OCI-LY1 (cell line): ENCODE measurements at regions not wholly inside any gene's neighbourhood (a gene's known extent, or its start where the extent isn't known, plus 50 kb on each side); places are given as distances from the start of the nearest gene placed in this dataset.

Experiments used
- H2AFZ ChIP-seq: fragments of 200-600 bp; sonication (generic), shearing (Covaris generic); 2 replicates; pipeline ENCODE4 v1.6.0; 2014; ENCODE audit warnings: antibody characterized with exemption, mild to moderate bottlenecking, low read length
- H3F3A ChIP-seq: fragments of 200-600 bp; sonication (generic), shearing (Covaris generic); 2 replicates; pipeline ENCODE4 v1.6.0; 2014; ENCODE audit warnings: mild to moderate bottlenecking, antibody characterized with exemption, low read length, moderate library complexity; ENCODE audit not compliant: insufficient read depth
- H3K27ac ChIP-seq: fragments of 200-600 bp; sonication (generic); 2 replicates; pipeline ENCODE4 v1.5.1; 2014; ENCODE audit warnings: low read length, mixed run types, mild to moderate bottlenecking, low read depth; ENCODE audit not compliant: poor library complexity, severe bottlenecking
- H3K27me3 ChIP-seq: fragments of 200-600 bp; sonication (generic); 2 replicates; pipeline ENCODE4 v1.6.0; 2014; ENCODE audit warnings: antibody characterized with exemption, mild to moderate bottlenecking, low read length, moderate library complexity; ENCODE audit not compliant: insufficient read depth
- H3K36me3 ChIP-seq: fragments of 200-600 bp; sonication (generic); 2 replicates; pipeline ENCODE4 v1.6.1; 2014; ENCODE audit warnings: mild to moderate bottlenecking, antibody characterized with exemption, low read length, moderate library complexity, mixed read lengths; ENCODE audit not compliant: insufficient read depth
- H3K4me1 ChIP-seq: fragments of 200-600 bp; sonication (generic); 2 replicates; pipeline ENCODE4 v1.5.1; 2014; ENCODE audit warnings: mild to moderate bottlenecking, low read length, moderate library complexity; ENCODE audit not compliant: insufficient read depth, severe bottlenecking
- H3K4me2 ChIP-seq: fragments of 200-600 bp; sonication (generic), shearing (Covaris generic); 2 replicates; pipeline ENCODE4 v1.6.1; 2014; ENCODE audit warnings: low read length
- H3K4me3 ChIP-seq: fragments of 200-600 bp; sonication (generic); 2 replicates; pipeline ENCODE4 v1.5.1; 2014; ENCODE audit warnings: low read length, low read depth, mild to moderate bottlenecking, mixed read lengths; ENCODE audit not compliant: poor library complexity, severe bottlenecking
- H3K79me2 ChIP-seq: fragments of 200-600 bp; shearing (Covaris generic); 2 replicates; pipeline ENCODE4 v1.6.1; 2016; ENCODE audit warnings: mixed run types, low read length, mixed read lengths; ENCODE audit not compliant: insufficient read depth
- H3K9ac ChIP-seq: fragments of 200-600 bp; sonication (generic), shearing (Covaris generic); 2 replicates; pipeline ENCODE4 v1.6.1; 2014; ENCODE audit warnings: mild to moderate bottlenecking, low read length, mixed read lengths
- H3K9me2 ChIP-seq: fragments of 200-600 bp; sonication (generic), shearing (Covaris generic); 2 replicates; pipeline ENCODE4 v1.6.1; 2014; ENCODE audit warnings: low read depth, mild to moderate bottlenecking, low read length, mixed read lengths
- H3K9me3 ChIP-seq: fragments of 200-600 bp; shearing (Covaris generic); 2 replicates; pipeline ENCODE4 v1.6.1; 2014; ENCODE audit warnings: low read length, mixed read lengths
- H4K20me1 ChIP-seq: fragments of 200-600 bp; sonication (generic), shearing (Covaris generic); 2 replicates; pipeline ENCODE4 v1.6.0; 2016; ENCODE audit warnings: mild to moderate bottlenecking, low read length; ENCODE audit not compliant: insufficient read depth
- EZH2 ChIP-seq: fragments of 200-600 bp; sonication (generic), shearing (Covaris generic); IDR thresholded peaks from 2 replicates; pipeline ENCODE4 v1.8.0; 2017; ENCODE audit warnings: borderline replicate concordance, mixed run types, mild to moderate bottlenecking, antibody characterized with exemption, low read length, moderate library complexity, mixed read lengths
- TF ChIP-seq, protein P1 (sequence below): fragments of 200-600 bp; sonication (generic), shearing (Covaris generic); IDR thresholded peaks from 2 replicates; pipeline ENCODE4 v1.5.1; 2017; ENCODE audit warnings: mild to moderate bottlenecking, antibody characterized with exemption, low read length, moderate library complexity, mixed read lengths

DNA sequence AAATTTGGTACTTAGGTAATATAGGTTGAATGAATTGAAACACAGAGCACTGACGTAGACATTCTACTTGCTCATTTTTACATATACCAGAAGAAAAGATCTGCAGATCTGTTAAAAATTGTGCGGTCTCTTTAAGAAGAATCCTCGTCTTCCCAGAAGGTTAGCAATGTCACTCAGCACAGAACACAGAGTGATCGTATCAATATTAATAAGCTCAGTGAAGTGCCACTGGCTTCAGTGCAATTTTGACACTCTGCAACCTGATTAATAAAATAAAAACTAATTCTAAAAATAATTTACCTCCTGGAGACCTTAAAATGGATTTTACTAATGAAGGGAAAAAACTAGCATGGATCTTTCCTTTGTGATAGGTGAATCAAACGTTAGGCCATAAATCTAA is 356.1 kb upstream of the DMAC1 start:
- Histone ChIP-seq H3K36me3 (no peaks in the 10 kb centered on the region), H3K79me2 (no peaks in the 10 kb centered on the region), H3K9ac (no peak overlapping the region), H3K4me2 (no peak overlapping the region), H3K27me3 (no peaks in the 10 kb centered on the region), H3K27ac (no peak overlapping the region), H3K4me1 (peaks cover 7% of the 10 kb centered on the region), H3K9me2 (no peaks in the 10 kb centered on the region), H3K4me3 (no peak overlapping the region), H2AFZ (no peak overlapping the region), H3K9me3 (no peaks in the 10 kb centered on the region), H3F3A (no peaks in the 10 kb centered on the region), H4K20me1 (no peaks in the 10 kb centered on the region)
- TF ChIP-seq EZH2 = no peak
- TF ChIP-seq, protein P1, sequence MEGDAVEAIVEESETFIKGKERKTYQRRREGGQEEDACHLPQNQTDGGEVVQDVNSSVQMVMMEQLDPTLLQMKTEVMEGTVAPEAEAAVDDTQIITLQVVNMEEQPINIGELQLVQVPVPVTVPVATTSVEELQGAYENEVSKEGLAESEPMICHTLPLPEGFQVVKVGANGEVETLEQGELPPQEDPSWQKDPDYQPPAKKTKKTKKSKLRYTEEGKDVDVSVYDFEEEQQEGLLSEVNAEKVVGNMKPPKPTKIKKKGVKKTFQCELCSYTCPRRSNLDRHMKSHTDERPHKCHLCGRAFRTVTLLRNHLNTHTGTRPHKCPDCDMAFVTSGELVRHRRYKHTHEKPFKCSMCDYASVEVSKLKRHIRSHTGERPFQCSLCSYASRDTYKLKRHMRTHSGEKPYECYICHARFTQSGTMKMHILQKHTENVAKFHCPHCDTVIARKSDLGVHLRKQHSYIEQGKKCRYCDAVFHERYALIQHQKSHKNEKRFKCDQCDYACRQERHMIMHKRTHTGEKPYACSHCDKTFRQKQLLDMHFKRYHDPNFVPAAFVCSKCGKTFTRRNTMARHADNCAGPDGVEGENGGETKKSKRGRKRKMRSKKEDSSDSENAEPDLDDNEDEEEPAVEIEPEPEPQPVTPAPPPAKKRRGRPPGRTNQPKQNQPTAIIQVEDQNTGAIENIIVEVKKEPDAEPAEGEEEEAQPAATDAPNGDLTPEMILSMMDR = no peak

DNA sequence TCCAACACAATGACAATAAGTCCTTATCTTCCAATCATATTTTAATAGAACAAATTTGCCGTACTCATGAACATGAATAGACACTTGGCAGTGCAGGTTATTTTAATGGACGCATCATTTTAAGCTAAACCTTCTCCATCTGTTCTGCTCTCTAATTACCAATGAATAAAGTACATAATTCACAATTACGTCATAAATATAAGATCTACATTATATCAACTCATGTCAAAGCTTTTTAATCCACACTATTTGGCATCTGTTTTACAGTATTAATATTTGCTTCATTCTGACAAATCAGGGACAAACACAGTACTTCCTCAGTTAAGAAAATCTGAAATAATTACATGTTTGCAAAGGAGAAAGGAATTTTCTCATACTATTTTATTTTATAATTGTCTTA is 344.1 kb upstream of the DMAC1 start:
- no peaks in the 10 kb centered on the region for H3K36me3 ChIP-seq
- no peaks in the 10 kb centered on the region for H3K9me3 ChIP-seq
- TF ChIP-seq, protein P1 = no peak
- no peak for TF ChIP-seq EZH2
- no peak overlapping the region for H3K9ac ChIP-seq
- H3K27ac ChIP-seq = no peak overlapping the region
- no peaks in the 10 kb centered on the region for H3K9me2 ChIP-seq
- no peaks in the 10 kb centered on the region for H3K79me2 ChIP-seq
- H3K4me1 ChIP-seq = no peaks in the 10 kb centered on the region
- H3F3A ChIP-seq = no peaks in the 10 kb centered on the region
- no peaks in the 10 kb centered on the region for H4K20me1 ChIP-seq
- H2AFZ ChIP-seq = no peak overlapping the region
- H3K4me2 ChIP-seq = no peak overlapping the region
- H3K27me3 ChIP-seq = no peaks in the 10 kb centered on the region
- H3K4me3 ChIP-seq = no peak overlapping the region

DNA sequence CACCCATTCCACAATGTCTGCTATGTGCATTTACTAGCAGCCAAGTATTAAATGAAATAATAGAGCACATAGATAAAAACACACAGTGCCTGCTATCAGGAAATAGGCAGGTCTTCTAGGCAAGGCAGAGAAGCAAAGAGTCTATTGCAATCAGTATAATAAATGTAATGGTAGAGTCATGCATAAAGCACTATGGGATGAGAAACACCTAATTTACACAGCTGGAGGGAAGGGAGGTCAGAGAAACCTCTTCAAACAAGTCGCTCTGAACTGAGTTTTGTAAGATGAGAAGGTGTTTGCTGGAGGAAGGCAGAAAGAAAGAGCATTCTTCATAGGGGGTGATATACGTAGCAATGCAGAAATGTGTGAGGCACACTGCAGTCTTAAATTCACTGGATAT is 341.0 kb upstream of the DMAC1 start:
- Histone ChIP-seq H3K9ac (no peak overlapping the region), H3F3A (no peaks in the 10 kb centered on the region), H3K27ac (no peak overlapping the region), H2AFZ (no peak overlapping the region), H3K4me3 (no peak overlapping the region), H3K79me2 (no peaks in the 10 kb centered on the region), H3K4me1 (no peaks in the 10 kb centered on the region), H3K4me2 (no peak overlapping the region), H3K36me3 (no peaks in the 10 kb centered on the region), H3K27me3 (no peaks in the 10 kb centered on the region), H3K9me3 (no peaks in the 10 kb centered on the region), H3K9me2 (no peaks in the 10 kb centered on the region), H4K20me1 (no peaks in the 10 kb centered on the region)
- TF ChIP-seq, protein P1 = no peak
- TF ChIP-seq EZH2 = no peak
